ENCODE measurements at regions not wholly inside any gene's neighbourhood (a gene's known extent, or its start where the extent isn't known, plus 50 kb on each side); places are given as distances from the start of the nearest gene placed in this dataset.

- CTCF ChIA-PET = no interaction called here
- POLR2A ChIA-PET = no interaction called here
- Mint-ChIP-seq H3K9me3 (ENCODE audit: unreplicated experiment) (no peaks in the 10 kb centered on the region), H3K27me3 (ENCODE audit: insufficient read depth, unreplicated experiment) (no peaks in the 10 kb centered on the region), H3K36me3 (ENCODE audit: insufficient read depth, unreplicated experiment) (no peaks in the 10 kb centered on the region), H3K27ac (ENCODE audit: unreplicated experiment) (no peak overlapping the region), H3K4me3 (ENCODE audit: unreplicated experiment) (no peak overlapping the region), H3K4me1 (ENCODE audit: low read depth, unreplicated experiment) (no peaks in the 10 kb centered on the region)
- Histone ChIP-seq H3K4me1 (no peaks in the 10 kb centered on the region), H3K27me3 (replicated peaks; ENCODE audit: control insufficient read depth, insufficient read depth, low read length) (no peaks in the 10 kb centered on the region), H3K36me3 (ENCODE audit: control insufficient read depth, insufficient read depth, low read length) (no peaks in the 10 kb centered on the region), H3K9me3 (no peaks in the 10 kb centered on the region), H3K4me3 (ENCODE audit: low read depth, low read length) (no peak overlapping the region)
- intact Hi-C loops (cut with micrococcal nuclease; ENCODE audit: unreplicated experiment) = no loop called here
- TF ChIP-seq, protein P1, sequence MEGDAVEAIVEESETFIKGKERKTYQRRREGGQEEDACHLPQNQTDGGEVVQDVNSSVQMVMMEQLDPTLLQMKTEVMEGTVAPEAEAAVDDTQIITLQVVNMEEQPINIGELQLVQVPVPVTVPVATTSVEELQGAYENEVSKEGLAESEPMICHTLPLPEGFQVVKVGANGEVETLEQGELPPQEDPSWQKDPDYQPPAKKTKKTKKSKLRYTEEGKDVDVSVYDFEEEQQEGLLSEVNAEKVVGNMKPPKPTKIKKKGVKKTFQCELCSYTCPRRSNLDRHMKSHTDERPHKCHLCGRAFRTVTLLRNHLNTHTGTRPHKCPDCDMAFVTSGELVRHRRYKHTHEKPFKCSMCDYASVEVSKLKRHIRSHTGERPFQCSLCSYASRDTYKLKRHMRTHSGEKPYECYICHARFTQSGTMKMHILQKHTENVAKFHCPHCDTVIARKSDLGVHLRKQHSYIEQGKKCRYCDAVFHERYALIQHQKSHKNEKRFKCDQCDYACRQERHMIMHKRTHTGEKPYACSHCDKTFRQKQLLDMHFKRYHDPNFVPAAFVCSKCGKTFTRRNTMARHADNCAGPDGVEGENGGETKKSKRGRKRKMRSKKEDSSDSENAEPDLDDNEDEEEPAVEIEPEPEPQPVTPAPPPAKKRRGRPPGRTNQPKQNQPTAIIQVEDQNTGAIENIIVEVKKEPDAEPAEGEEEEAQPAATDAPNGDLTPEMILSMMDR (IDR thresholded peaks at IDR 0.05; ENCODE audit: insufficient read depth in 1 of 2, low read depth in 1 of 2, low read length in 1 of 2, severe bottlenecking in 1 of 2, unreplicated experiment in 1 of 2) = no peak
- BruUV-seq (replicated peaks) = no TSS peak
- no peak for DNase-seq
Observed at GRCh38 chr3:191889756-191890155, 428.8 kb downstream of the PYDC2 start.

DNA sequence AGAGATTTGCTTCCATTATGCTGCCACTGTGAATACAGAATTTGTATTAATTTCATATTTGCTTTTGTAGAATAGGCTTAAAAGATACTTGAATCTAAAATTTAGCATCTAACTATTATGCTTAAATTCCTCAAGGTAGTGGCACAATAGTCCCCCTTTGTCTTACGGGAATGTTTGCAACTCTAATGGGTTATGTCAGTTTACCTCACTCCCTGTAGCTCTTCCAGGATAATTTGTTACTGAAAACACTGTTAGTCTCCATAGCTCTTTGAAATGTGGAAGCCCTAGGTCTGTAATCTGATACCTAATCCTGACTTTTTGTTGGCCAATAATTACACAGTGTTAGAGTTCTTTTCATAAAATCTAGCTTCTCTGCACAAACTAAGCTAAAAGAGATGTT lies 433.4 kb downstream of the PYDC2 start:
- H3K9me3 ChIP-seq = no peaks in the 10 kb centered on the region
- no TSS peak for BruUV-seq (replicated peaks)
- TF ChIP-seq, protein P1 (IDR thresholded peaks at IDR 0.05; ENCODE audit: insufficient read depth in 1 of 2, low read depth in 1 of 2, low read length in 1 of 2, severe bottlenecking in 1 of 2, unreplicated experiment in 1 of 2) = no peak
- intact Hi-C loops (cut with micrococcal nuclease; ENCODE audit: unreplicated experiment) = no loop called here
- no peak for DNase-seq
- no peaks in the 10 kb centered on the region for H3K27me3 ChIP-seq (replicated peaks; ENCODE audit: control insufficient read depth, insufficient read depth, low read length)
- H3K27me3 Mint-ChIP-seq (ENCODE audit: insufficient read depth, unreplicated experiment) = no peaks in the 10 kb centered on the region
- no peak overlapping the region for H3K4me3 Mint-ChIP-seq (ENCODE audit: unreplicated experiment)
- no peaks in the 10 kb centered on the region for H3K36me3 Mint-ChIP-seq (ENCODE audit: insufficient read depth, unreplicated experiment)
- no peaks in the 10 kb centered on the region for H3K36me3 ChIP-seq (ENCODE audit: control insufficient read depth, insufficient read depth, low read length)
- ChIA-PET POLR2A (no interaction called here), CTCF (no interaction called here)
- H3K9me3 Mint-ChIP-seq (ENCODE audit: unreplicated experiment) = no peaks in the 10 kb centered on the region
- no peak overlapping the region for H3K27ac Mint-ChIP-seq (ENCODE audit: unreplicated experiment)
- no peaks in the 10 kb centered on the region for H3K4me1 ChIP-seq
- H3K4me1 Mint-ChIP-seq (ENCODE audit: low read depth, unreplicated experiment) = peaks cover 6% of the 10 kb centered on the region
- H3K4me3 ChIP-seq (ENCODE audit: low read depth, low read length) = no peak overlapping the region

- no TSS peak for BruUV-seq (replicated peaks)
- intact Hi-C loops (cut with micrococcal nuclease; ENCODE audit: unreplicated experiment) = no loop called here
- TF ChIP-seq, protein P1 (IDR thresholded peaks at IDR 0.05; ENCODE audit: insufficient read depth in 1 of 2, low read depth in 1 of 2, low read length in 1 of 2, severe bottlenecking in 1 of 2, unreplicated experiment in 1 of 2) = no peak
- Mint-ChIP-seq H3K4me1 (ENCODE audit: low read depth, unreplicated experiment) (no peaks in the 10 kb centered on the region), H3K27me3 (ENCODE audit: insufficient read depth, unreplicated experiment) (no peaks in the 10 kb centered on the region), H3K4me3 (ENCODE audit: unreplicated experiment) (no peak overlapping the region), H3K27ac (ENCODE audit: unreplicated experiment) (no peak overlapping the region), H3K36me3 (ENCODE audit: insufficient read depth, unreplicated experiment) (no peaks in the 10 kb centered on the region), H3K9me3 (ENCODE audit: unreplicated experiment) (no peaks in the 10 kb centered on the region)
- H3K4me1 ChIP-seq = no peaks in the 10 kb centered on the region
- no peaks in the 10 kb centered on the region for H3K9me3 ChIP-seq
- ChIA-PET CTCF (no interaction called here), POLR2A (no interaction called here)
- no peaks in the 10 kb centered on the region for H3K36me3 ChIP-seq (ENCODE audit: control insufficient read depth, insufficient read depth, low read length)
- no peak overlapping the region for H3K4me3 ChIP-seq (ENCODE audit: low read depth, low read length)
- DNase-seq = no peak
- no peaks in the 10 kb centered on the region for H3K27me3 ChIP-seq (replicated peaks; ENCODE audit: control insufficient read depth, insufficient read depth, low read length)
Observed at GRCh38 chr3:191901741-191902140, 440.8 kb downstream of the PYDC2 start.
